ENCODE measurements at regions not wholly inside any gene's neighbourhood (a gene's known extent, or its start where the extent isn't known, plus 50 kb on each side); places are given as distances from the start of the nearest gene placed in this dataset.

- no peak for TF ChIP-seq GATA2 (IDR thresholded peaks at IDR 0.05; ENCODE audit: low read depth, low read length)
- no peak for TF ChIP-seq GATA3 (IDR thresholded peaks at IDR 0.05; ENCODE audit: low read depth, low read length)
Measured at GRCh38 chr6:137320271-137320670, 101.1 kb upstream of the IFNGR1 start.
